ENCODE measurements at regions not wholly inside any gene's neighbourhood (a gene's known extent, or its start where the extent isn't known, plus 50 kb on each side); places are given as distances from the start of the nearest gene placed in this dataset.

GRCh38 chr2:63699549-63699839 is 110.7 kb downstream of the MDH1 start:
- TF ChIP-seq, protein P1, sequence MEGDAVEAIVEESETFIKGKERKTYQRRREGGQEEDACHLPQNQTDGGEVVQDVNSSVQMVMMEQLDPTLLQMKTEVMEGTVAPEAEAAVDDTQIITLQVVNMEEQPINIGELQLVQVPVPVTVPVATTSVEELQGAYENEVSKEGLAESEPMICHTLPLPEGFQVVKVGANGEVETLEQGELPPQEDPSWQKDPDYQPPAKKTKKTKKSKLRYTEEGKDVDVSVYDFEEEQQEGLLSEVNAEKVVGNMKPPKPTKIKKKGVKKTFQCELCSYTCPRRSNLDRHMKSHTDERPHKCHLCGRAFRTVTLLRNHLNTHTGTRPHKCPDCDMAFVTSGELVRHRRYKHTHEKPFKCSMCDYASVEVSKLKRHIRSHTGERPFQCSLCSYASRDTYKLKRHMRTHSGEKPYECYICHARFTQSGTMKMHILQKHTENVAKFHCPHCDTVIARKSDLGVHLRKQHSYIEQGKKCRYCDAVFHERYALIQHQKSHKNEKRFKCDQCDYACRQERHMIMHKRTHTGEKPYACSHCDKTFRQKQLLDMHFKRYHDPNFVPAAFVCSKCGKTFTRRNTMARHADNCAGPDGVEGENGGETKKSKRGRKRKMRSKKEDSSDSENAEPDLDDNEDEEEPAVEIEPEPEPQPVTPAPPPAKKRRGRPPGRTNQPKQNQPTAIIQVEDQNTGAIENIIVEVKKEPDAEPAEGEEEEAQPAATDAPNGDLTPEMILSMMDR (IDR thresholded peaks at IDR 0.05; ENCODE audit: low read length): no peak
- TF ChIP-seq EZH2 (IDR thresholded peaks at IDR 0.05; ENCODE audit: borderline replicate concordance, low read length): no peak
